Ascending aorta (tissue), 2 donors: ENCODE measurements at regions not wholly inside any gene's neighbourhood (a gene's known extent, or its start where the extent isn't known, plus 50 kb on each side); places are given as distances from the start of the nearest gene placed in this dataset.

Experiments used
- DNase-seq, 2 donors: peaks; one replicate each; pipeline ENCODE4 v3.0.0-alpha.2; 2019; ENCODE audit warnings: low spot score in 2 of 2
- H3K27ac ChIP-seq, 2 donors: fragments of 200-600 bp; sonication (generic); one replicate each; pipeline ENCODE4 v1.5.1; 2016 to 2017; ENCODE audit warnings: mild to moderate bottlenecking in 1 of 2
- H3K27me3 ChIP-seq: fragments of 200-600 bp; sonication (generic); one replicate; pipeline ENCODE4 v1.5.1; 2017
- H3K36me3 ChIP-seq, 2 donors: fragments of 200-600 bp; sonication (generic); one replicate each; pipeline ENCODE4 v1.5.1; 2016
- H3K4me1 ChIP-seq, 2 donors: fragments of 200-600 bp; sonication (generic); one replicate each; pipeline ENCODE4 v1.5.1; 2016 to 2017; ENCODE audit warnings: mild to moderate bottlenecking in 1 of 2
- H3K4me3 ChIP-seq, 2 donors: fragments of 200-600 bp; sonication (generic); one replicate each; pipeline ENCODE4 v1.5.1; 2016 to 2017; ENCODE audit warnings: mild to moderate bottlenecking in 1 of 2
- H3K9me3 ChIP-seq, 2 donors: fragments of 200-600 bp; sonication (generic); one replicate each; pipeline ENCODE4 v1.5.1; 2016
- CTCF ChIP-seq, 3 experiments: fragments of 200-600 bp in 2 of 3; fragments of 450-650 bp in 1 of 3; sonication (generic) in 2 of 3; IDR thresholded peaks; one replicate each; pipeline ENCODE4 v1.5.1; 2016 to 2019; ENCODE audit warnings: antibody characterized with exemption in 3 of 3, mild to moderate bottlenecking in 1 of 3, moderate library complexity in 1 of 3
- intact Hi-C: fragments of 100-400 bp; cut with DNase I; formaldehyde crosslinking; loops from one replicate; pipeline ENCODE4 v1.15.1; 2023

DNA sequence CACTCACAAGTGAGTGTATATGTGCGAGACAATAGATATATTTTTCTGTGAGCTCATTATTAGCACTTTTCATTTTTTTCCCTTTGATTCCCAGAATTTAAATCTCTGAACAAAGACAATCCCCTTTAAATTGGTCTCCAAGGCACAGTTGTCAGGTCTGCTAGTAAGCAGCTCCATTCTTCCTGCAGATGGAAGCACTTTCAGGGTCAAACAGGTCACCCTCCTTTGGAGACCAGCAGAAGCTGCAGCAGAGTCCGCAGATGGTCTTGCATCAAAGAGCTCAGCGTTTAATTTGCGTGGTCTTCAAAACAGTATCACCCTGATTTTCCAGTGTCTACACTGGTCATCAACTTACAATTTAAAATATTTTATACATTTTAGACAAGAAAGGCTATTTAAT, 543.8 kb downstream of the ARL4A start:
- no peak overlapping the region for H3K4me3 ChIP-seq
- H3K9me3 ChIP-seq: no peaks in the 10 kb centered on the region
- no peaks in the 10 kb centered on the region for H3K27me3 ChIP-seq
- no peak overlapping the region for H3K27ac ChIP-seq
- intact Hi-C loops: no loop called here
- DNase-seq: no peak
- no peaks in the 10 kb centered on the region for H3K4me1 ChIP-seq
- TF ChIP-seq CTCF (IDR thresholded peaks at IDR 0.05): no peak
- no peaks in the 10 kb centered on the region for H3K36me3 ChIP-seq

DNA sequence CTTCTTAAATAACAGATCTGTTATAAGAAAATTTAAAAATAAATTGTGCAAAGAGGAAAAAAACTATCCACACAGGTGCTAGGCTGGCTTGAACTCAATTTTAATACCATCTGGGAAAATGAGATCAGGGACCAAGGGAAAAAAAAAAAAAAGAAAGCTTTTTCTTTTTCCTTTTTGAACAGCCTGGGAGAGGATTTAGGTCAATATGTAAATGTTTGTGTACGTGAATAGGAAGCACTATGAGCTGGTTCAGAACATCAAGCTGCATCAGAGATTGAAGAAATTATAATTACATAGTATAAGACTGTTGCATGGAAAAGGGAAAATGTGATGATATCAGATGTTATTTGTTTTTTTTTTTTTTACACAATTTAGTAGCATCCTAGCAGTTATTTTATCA, 548.0 kb downstream of the ARL4A start:
- no peaks in the 10 kb centered on the region for H3K36me3 ChIP-seq
- no peaks in the 10 kb centered on the region for H3K9me3 ChIP-seq
- H3K4me1 ChIP-seq: no peaks in the 10 kb centered on the region
- DNase-seq: no peak
- no peak for TF ChIP-seq CTCF (IDR thresholded peaks at IDR 0.05)
- intact Hi-C loops: no loop called here
- H3K27ac ChIP-seq: no peak overlapping the region
- H3K27me3 ChIP-seq: no peaks in the 10 kb centered on the region
- H3K4me3 ChIP-seq: no peak overlapping the region

DNA sequence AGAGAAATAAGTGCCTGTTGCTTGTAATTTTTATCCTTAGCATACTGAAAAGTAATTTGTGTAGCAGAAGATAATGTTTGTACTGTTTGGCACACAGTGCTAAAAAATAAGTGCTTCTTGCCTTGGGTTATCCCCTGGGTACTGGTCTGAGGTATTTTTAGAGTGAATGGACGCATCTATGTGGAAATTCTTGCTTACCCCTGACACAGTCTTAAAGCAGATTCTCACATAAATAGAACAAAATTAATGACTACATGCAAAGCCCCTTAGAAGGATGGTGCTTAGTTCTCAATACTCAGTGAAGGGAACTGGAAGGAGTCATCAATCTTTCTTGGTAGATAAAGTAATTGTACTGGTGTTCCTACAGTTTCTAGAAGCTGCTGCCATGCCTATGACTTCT, 548.6 kb downstream of the ARL4A start:
- intact Hi-C loops: no loop called here
- Histone ChIP-seq H3K4me3 (no peak overlapping the region), H3K27ac (no peak overlapping the region), H3K27me3 (no peaks in the 10 kb centered on the region), H3K4me1 (no peaks in the 10 kb centered on the region), H3K36me3 (no peaks in the 10 kb centered on the region), H3K9me3 (no peaks in the 10 kb centered on the region)
- no peak for TF ChIP-seq CTCF (IDR thresholded peaks at IDR 0.05)
- no peak for DNase-seq

GRCh38 chr7:13240349-13240748, 552.9 kb downstream of the ARL4A start:
- intact Hi-C loops: no loop called here

DNA sequence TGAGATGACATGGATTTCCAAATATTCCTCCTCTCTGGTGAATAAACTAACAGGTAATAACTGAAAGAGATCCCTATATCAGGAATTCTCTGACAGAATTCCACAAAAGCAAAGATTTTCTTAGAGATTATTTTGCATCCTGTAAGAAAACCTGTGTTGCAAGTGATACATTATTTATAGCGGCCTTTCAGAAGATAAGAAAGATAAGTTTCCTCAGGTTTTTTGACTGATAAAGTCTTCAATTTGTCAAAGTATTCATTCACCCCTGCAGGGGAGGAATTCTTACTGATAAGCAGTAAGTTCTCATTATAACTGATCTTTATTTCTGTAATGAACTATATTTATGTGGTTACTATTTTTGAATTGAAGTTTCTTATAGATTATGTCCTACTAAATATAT, 554.0 kb downstream of the ARL4A start:
- H3K27me3 ChIP-seq: no peaks in the 10 kb centered on the region
- no peaks in the 10 kb centered on the region for H3K9me3 ChIP-seq
- no peak for TF ChIP-seq CTCF (IDR thresholded peaks at IDR 0.05)
- no peak overlapping the region for H3K4me3 ChIP-seq
- no peaks in the 10 kb centered on the region for H3K4me1 ChIP-seq
- H3K27ac ChIP-seq: no peak overlapping the region
- intact Hi-C loops: no loop called here
- DNase-seq: no peak
- H3K36me3 ChIP-seq: no peaks in the 10 kb centered on the region

More at GRCh38 chr7:13240349-13240748, 552.9 kb downstream of the ARL4A start:
- Histone ChIP-seq H3K36me3 (no peaks in the 10 kb centered on the region), H3K9me3 (no peaks in the 10 kb centered on the region), H3K4me1 (no peaks in the 10 kb centered on the region), H3K27me3 (no peaks in the 10 kb centered on the region), H3K27ac (no peak overlapping the region), H3K4me3 (no peak overlapping the region)
- DNase-seq: no peak
- TF ChIP-seq CTCF (IDR thresholded peaks at IDR 0.05): no peak

- TF ChIP-seq CTCF (IDR thresholded peaks at IDR 0.05): no peak
- DNase-seq: no peak
- H3K9me3 ChIP-seq: no peaks in the 10 kb centered on the region
- no peak overlapping the region for H3K4me3 ChIP-seq
- no peaks in the 10 kb centered on the region for H3K4me1 ChIP-seq
- intact Hi-C loops: no loop called here
- H3K27me3 ChIP-seq: no peaks in the 10 kb centered on the region
- H3K27ac ChIP-seq: no peak overlapping the region
- H3K36me3 ChIP-seq: no peaks in the 10 kb centered on the region
These were observed 570.2 kb downstream of the ARL4A start for GRCh38 chr7:13257661-13258060.
